SH-SY5Y (cell line): ENCODE measurements at regions not wholly inside any gene's neighbourhood (a gene's known extent, or its start where the extent isn't known, plus 50 kb on each side); places are given as distances from the start of the nearest gene placed in this dataset.

Experiments used
- GATA2 ChIP-seq: IDR thresholded peaks from 2 replicates; pipeline ENCODE4 v1.6.1; 2011; ENCODE audit warnings: mild to moderate bottlenecking, low read depth, low read length
- GATA3 ChIP-seq: IDR thresholded peaks from 2 replicates; pipeline ENCODE4 v1.6.1; 2011; ENCODE audit warnings: low read depth, mild to moderate bottlenecking, low read length, moderate library complexity

- no peak for TF ChIP-seq GATA3
- TF ChIP-seq GATA2, result no peak
Observed at GRCh38 chr2:164314148-164314547, 307.1 kb downstream of the GRB14 start.
